Femur (tissue), 1 donor: ENCODE measurements at regions not wholly inside any gene's neighbourhood (a gene's known extent, or its start where the extent isn't known, plus 50 kb on each side); places are given as distances from the start of the nearest gene placed in this dataset.
A peak's percentile ranks its signal among the peaks of the same experiment; 100 is the strongest.
"Not testable (repeated sequence)": the region's sequence is repeated elsewhere in the genome, so short reads cannot be mapped to it uniquely, and the experiment has no call there.

Source experiments
- DNase-seq: peaks from one replicate; pipeline ENCODE4 v3.0.0-alpha.2; 2017

DNA sequence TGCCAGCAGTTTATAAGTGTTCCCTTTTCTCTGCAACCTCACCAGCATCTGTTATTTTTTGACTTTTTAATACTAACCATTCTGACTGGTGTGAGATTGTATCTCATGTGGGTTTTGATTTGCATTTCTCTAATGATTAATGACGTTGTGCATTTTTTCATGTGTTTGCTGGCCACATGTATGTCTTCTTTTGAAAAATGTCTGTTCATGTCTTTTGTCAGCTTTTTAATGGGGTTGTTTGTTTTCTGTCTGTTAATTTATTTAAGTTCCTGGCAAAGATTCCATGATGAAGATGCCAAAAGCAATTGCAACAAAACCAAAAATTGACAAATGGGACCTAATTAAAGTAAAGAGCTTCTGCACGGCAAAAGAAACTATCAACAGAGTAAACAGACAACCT is 137.2 kb upstream of the JCAD start:
- not testable (repeated sequence) for DNase-seq

DNA sequence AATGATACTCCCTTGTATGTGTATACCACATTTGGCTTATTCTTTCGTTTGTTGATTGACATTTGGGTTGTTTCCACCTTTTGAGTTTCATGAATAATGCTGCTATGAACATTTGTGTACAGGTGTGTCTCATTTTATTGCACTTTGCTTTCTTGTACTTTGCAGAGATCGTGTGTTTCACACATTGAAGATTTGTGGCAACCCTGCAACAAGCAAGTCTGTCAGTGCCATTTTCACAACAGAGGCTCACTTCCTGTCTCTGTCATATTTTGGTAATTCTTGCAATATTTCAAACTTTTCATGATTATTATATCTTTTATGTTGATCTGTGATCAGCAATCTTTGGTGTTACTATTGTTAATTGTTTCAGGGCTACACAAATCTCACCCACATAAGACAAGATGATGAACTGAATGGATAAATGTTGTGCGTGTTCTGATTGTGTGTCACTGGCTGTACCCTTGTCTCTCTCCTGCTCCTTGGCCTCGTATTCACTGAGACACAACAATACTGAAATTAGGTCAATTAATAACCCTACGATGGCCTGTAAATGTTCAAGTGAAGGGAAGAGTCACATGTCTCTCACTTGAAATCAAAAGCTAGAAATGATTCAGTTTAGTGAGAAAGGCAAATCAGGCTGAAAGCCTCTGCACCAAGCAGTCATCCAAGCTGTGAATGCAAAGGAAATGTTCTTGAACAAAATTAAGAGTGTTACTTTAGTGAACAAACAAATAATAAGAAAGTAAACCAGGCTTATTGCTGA is 133.6 kb upstream of the JCAD start:
- DNase-seq, result no peak

DNA sequence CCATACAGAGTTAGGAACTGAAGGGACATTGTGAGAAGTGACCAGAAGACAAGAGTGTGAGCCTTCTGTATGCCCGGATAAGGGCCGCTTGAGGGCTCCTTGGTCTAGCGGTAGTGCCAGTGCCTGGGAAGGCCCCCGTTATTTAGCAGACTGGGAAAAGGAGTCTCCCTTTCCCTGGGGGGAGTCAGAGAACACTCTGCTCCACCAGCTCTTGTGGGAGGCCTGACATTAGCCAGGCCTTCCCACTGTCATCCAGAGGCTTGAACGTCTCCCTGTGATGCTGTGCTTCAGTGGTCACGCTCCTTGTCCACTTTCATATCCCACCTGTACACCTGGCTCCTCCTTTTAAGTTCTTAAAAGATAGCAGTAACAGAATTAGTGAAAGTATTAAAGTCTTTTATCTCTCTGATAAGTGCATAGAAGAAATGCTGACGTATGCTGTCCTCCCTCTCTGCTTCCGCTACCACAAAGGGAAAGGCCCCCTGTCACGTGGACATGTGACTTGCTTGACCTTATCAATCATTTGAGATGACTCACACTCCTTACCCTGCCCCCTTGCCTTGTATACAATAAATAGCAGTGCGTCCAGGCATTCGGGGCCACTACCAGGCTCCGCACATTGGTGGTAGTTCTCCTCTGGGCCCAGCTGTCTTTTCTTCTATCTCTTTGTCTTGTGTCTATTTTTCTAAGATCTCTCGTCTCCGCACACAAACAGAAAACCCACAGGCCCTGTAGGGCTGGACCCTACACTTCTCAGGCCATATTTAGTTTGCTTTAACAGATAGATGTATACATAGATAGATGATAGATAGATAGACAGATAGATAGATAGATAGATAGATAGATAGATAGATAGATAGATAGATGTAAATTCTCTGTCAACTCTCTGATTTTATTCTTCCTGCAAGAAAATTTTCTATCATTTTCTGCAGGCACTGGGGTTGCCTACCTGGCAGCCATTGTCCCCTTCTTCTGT is 131.5 kb upstream of the JCAD start:
- no peak for DNase-seq

DNA sequence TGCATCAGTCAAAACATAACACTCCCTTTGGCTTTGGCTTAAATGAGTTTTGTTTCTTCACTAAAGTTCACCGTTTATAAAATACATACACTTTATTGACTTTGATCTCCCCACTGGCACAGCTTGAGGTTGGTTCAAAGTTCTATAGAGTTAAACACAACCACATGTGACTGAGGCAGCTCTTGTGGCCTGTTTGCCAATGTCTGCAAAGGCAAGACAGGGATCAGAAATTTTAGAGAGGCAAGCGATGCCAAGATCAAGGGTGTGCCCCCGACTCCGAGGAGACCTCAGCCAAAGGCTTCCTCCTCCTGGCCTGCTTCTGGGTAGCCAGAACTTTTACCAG is 129.8 kb upstream of the JCAD start:
- peak; percentile 28 for DNase-seq

DNA sequence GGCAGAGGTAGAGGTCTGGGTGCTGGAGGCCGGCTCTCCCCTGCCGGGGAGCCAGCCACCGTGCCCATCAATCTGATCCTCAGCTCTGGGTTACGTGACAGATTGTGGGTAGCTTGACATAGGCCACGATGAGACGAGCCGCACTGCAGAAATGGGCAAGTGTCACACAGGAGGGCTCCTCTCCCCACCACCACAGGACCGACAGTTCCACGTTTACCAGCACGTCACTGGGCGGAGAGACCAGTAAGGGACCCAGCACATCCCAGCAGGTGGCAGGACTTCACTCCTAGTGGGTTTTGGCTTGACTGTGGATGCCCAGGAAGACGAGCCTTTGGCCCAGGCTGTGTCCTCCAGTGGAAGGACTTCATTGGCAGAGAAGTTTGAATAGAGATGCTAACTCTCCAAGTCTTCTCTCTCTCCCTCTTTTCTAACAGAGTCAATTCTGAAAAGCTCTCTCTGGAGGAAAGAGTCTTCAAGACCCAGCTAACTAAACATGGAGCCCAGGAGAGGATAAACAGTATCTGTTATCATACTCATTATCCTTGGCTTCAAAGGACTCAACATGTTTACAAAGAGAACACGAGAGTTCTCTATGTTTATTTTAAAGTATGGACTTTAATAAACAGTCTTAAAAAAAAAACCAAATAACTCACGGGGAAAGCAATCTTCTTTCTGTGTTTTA is 129.3 kb upstream of the JCAD start:
- DNase-seq, result peak; percentile 30

DNA sequence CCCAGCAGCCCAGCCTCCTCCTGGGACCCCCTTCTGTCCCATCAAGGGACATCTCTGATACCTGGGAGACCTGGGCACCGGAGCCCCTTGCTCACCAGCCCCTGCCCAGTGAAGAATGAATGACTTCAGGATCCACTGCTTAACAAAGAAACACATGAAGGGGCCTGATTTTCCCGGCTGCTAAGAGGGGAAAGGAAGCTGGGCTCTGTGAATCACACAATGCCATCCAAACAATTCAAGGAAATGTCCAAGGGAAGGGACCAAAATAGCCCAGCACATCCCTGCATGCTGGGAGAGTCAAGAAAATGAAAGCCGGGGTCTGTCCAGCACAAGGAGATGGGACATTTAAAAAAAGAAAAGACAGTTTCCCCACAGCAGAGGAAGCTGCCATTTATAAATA is 128.7 kb upstream of the JCAD start:
- peak; percentile 28 for DNase-seq

DNA sequence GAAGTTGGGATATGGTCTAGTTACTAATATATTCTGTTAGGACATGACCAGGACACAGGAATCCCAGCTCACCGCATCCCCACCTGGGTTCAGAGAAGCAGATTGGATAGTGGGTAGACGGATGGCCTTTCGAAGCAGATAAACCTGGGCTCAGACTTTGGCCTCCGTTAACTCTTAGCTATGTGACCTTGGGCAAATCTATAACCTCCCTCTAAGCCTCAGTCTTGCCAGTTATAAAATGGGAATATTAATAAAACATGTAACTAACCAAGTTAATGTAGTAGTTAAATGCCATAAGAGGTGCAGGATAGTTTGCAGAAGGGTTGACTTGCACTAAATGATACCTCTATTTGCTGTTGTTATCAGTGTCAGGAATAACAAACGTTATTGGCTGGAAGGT is 127.6 kb upstream of the JCAD start:
- no peak for DNase-seq

DNA sequence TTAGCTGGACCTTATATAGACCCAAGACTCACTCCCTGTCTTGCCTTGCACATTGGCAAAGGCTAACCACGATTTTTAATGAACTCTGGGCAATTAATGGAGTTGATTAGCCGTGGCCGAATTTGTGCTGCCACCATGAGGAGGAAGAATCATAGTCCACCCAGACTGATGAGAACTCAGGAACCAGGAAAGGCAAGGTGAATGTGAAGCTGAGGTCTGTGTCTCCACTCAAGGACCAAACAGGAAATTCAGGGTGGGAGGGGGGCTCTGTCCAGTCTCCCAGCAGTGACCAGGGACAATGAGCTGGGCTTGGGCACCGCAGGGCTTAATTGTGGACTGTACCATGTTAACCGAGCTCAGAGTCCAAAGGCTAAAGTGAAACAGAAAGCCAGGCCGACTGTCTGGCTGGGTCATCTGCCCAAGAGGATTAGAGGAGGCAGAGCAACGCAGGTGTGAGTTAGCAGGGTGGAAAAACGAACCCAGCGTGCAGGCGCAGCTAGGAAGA is 127.0 kb upstream of the JCAD start:
- peak; percentile 30 for DNase-seq

DNA sequence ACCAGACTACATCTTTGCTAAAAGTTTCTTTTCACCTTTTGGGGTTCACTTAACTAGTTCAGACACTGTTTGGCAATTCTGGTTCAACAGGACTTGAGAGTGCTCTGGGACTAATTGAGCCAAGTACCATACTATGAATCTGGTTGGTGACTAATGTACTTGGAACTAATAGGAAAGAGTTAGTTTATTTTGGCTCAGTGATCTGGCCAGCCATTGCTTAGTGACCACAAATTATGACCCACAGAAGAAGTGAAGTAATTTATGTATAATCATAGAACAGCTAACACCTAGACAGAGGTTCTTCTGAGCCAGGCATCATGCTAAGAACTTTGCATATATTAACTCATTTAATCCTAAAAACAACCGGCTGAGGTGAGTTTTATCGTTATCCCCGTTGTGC is 126.5 kb upstream of the JCAD start:
- no peak for DNase-seq

DNA sequence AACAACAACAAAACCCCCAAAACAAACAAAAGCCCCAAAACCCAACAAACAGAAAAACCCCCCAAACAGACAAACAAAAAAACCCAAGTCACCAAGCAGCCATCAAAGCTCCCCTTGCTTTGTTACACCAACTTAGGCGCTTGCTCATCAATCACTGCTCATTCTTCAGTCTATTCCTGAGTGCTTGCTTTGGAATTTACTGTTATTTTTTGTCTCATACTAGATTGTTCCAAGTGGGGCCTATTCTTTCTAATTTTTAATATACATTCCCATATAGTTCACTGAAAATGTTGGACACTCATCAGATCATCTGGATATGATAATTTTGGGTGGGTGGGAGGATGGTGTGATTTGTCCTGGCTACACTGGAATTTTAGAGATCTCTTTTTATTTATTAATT is 126.0 kb upstream of the JCAD start:
- no peak for DNase-seq

DNA sequence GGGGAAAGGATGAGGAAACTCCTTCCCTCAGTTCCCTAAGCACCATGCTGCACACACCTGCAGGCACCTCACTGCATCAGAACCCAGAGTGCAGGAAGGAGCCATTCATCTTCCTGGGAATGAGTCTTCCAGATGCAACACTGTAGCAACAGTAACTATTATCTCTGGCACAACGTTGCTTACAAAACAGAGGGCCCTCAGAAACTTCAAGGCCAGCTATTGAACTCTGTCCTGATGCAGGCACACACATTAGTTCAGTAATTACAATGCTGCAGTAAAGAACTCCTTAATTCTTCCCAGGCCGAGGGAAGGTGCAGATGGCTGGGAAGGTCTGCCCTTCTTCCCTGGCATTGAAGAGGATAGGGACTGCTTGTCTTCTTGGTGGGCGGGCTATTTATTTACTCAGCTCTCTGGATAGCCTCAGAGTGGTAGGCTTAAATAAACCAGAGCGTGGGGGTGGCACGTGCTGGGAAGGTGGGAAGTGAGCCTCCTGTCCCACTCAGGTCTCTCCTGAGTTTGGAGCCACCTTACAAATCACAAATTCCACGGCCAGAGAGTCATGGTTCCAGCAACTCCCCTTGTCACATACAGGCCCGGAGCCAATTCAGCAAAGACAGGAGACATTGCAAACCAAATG is 125.1 kb upstream of the JCAD start:
- DNase-seq, result no peak

DNA sequence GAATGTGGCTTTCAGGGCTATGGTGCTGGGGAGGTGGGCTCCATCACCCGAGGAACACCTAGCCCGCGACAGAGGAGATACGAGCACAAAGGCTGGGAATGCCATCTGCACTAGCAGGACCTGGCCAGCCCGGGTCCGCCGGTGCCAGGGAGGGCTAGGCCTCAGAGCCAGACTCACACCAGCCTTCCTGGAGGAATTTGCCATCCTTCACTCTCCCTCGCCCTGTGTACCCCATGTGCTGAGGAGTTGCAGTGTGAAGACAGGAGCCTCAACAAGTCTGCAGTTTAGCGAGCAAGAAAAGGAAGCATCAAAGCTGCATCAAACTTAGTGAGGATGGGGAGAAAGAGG is 123.6 kb upstream of the JCAD start:
- DNase-seq, result no peak

DNA sequence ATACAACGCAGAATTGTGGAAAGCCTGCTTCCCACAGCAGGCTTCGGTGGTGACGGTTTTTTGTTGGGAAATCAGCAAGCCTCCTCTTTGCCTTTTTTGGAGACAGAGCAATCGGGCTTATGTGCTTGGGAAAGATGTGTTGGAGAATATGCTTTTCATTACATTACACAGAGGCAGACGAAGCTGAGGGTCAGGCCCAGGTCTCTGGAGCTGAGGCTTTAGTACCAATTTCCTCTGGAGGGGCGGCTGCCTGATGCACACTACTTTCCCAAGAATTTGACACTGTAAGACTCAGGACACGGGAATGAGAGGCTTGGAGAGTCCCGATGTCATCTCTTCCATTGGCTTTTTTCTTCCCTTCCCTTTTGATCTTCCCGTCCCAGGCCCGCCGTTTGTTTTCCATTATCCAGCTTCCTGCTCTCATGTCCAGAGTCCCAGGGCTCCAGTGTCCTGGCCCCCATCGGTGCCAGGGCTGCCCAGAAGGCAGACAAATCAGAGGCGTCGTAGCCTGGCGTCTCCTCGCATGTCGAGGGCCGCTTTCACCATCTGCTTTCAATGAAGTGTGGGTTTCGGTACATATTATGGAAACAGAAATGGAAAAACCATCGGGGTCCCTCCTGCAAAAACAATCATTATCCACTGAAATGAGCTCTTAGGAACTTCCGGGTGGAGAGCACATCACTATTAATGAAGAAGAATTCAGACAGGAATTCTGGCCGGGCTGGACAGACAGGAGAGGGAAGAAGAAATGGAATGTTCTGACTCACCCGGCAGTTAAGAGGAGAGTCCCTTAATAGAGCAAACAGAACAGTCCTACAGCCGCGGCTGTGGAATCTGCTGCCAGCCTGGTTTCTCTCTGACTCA is 123.0 kb upstream of the JCAD start:
- peak; percentile 89 for DNase-seq

DNA sequence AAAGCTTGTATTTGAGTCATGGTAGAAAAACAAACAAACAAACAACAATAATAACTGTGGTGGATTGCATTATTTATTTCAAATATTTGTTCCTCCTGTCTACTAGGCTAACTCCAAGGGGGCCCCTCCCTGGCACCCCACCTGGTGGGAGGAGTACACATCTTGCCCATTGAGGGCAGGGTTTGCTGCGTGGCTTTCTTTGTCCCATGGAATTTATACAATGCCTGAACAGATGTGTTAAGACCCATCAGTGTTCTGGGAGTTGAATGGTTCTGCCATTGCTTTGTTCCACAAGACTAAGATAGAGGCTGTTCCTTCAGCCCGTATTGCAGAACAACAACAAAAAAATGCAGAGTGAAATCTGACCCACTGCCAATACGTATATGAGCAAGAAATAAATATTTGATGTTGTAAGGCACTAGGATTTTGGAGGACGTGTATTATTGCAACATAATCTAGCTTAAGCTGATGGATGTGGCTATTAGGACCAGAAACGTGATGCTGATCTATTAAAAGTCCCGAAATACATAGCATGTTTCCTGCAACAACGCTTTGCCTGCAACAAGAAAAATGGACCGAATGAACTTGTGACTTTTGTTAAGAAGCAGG is 119.1 kb upstream of the JCAD start:
- DNase-seq, result no peak

DNA sequence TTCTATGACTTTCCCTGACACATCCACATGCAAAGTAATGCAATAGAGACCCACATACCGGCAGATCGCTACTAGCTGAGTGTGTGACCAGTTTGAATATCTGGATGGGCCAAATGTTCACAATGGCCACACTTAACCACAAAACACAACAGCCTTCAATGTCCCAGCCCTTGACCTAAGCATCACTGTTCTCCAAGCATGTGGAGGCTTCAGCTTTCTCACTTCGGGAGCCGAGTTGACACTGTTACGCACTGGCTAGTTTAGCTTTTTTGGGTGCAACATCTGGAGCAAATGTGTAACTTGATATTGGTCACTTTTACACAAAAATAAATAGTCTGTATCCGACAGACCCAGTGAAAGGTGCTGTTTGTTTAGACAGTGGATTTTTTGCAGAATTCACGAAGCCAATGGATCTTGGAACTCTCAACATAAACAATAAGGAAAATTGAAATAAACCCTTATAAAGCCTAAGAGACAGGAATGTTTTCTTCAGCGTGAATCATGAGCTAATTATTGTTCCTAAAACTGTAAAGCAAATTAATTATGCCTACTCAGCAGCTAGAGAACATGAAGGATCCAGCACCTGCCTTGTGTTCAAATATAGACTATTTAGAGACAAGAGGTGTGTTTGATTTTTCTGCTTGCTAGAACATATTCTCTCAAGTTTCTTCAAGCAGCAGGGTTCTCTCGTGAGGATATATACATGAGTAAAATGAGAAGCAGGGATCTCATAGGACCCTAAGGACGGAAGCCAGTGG is 117.6 kb upstream of the JCAD start:
- DNase-seq, result no peak

DNA sequence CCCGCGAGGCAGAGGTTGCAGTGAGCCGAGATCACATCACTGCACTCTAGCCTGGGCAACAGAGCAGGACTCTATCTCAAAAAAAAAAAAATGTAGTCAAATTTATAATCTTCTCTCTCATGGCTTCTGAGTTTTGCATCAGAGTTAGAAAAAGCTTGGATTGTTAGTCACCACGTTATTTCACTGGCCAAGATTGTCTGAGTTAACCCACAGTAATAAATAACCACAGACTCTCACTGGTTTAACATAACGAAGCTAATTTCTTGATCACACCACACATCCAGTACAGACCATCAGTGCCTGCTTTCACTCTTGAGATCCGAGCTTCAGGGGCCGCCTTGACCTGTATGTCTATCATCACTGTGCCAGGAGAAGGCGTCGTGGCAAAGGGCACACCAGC is 116.8 kb upstream of the JCAD start:
- no peak for DNase-seq

DNA sequence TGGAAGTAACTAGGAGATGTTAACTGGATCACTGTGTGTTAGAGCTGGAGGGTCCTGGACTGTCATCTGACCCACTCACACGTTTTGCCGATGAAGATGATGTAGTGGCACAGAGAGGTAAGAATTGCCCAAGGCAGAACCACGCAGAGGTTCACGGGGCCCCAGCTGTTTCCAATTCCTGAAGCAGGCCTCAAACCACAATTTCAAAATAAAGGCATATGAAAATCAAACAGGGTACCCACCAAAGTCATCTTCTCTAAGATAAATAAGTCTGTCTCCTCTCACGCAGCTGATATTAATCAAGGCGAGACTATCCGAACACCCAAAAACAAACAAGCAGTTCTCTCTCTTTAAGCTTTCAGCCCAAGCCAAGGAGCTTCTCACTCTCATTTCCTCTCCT is 113.3 kb upstream of the JCAD start:
- DNase-seq, result no peak

DNA sequence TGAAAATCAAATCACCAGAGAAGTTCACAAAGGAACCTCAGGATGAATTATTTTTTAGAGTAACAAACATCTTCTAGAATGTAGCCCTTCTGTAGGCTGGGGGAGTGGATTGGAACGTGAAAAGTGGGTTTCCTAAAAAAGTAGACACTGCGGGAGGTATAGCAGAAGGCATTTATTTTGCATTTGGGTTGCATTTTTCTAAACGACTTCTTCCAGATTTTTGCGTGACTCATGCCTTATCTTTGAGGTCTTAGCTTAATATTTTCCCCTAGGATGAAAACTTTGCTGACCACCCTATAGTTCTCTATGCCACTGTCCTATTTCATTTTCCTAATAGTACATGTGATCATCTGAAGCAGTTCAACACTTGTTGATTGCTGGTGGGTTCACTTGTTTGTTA is 112.7 kb upstream of the JCAD start:
- no peak for DNase-seq

DNA sequence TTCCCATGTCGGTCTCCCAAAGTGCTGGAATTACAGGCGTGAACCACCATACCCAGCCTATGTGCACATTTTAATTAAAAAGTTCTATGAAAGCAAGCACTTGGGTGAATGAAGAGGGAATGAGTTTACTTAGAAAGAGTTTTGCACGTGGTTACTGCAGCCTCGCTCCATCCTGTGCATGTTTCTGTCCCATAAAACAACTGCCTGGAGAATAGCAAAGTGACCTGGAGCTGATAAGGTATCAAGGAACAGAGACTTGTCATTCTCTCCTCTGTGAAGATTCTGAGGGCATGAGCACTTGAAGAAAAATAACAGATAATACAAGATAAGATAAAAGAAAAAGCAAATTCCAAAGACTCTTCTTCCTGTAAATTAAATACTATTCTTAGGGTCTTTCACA is 112.2 kb upstream of the JCAD start:
- DNase-seq, result no peak

DNA sequence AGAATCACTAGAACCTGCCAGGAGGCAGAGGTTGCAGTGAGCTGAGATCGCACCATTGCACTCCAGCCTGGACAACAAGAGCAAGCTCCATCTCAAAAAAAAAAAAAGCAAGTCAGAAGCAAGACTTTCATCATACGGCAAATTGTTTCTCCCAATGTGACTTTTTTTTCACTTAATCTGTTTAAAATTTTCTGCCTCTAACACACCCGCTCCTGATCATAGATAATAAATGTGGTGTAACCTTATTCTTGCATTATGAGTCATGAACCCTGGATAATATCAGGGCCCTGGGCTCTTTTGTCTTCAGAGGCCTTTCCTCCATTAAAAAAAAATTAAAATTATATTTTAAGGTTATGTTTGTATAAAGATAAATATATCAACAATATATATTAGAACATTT is 111.4 kb upstream of the JCAD start:
- DNase-seq, result no peak

DNA sequence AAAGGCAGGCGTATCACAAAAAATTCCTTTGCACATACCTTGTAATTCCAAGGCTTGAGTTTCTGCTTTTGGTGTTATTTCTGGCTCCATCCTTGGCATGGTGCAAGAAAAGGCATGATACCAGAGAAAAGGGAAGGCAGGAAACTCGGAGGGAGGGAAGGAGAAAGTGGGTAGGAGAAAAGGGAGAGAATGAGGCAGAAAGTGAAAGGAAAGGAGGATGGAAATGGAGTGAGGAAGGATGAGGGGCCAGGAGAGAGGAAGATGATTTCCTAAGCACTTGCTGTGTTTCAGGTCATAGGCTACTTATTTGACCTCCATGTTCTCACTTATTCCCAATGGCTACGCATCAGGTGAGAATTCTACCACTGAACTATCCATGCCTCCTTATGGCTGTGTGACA is 110.8 kb upstream of the JCAD start:
- no peak for DNase-seq
